ENCODE measurements at regions not wholly inside any gene's neighbourhood (a gene's known extent, or its start where the extent isn't known, plus 50 kb on each side); places are given as distances from the start of the nearest gene placed in this dataset.

GRCh38 chr2:226526716-226527115, 272.9 kb downstream of the IRS1 start:
- no peaks in the 10 kb centered on the region for H3K36me3 ChIP-seq (ENCODE audit: control insufficient read depth in 1 of 2, insufficient read depth in 2 of 2, low read depth in 1 of 2, low read length in 2 of 2)
- H3K27me3 ChIP-seq (ENCODE audit: control insufficient read depth in 1 of 2, insufficient read depth in 1 of 2, low read length in 2 of 2) = no peaks in the 10 kb centered on the region
- H2AFZ ChIP-seq (ENCODE audit: low read depth, low read length) = no peak overlapping the region
- H3K79me1 ChIP-seq (replicated peaks; ENCODE audit: low read length, poor library complexity, severe bottlenecking) = no peaks in the 10 kb centered on the region
- no peaks in the 10 kb centered on the region for H3K9me3 ChIP-seq (ENCODE audit: control insufficient read depth, low read length)
- H4K8ac ChIP-seq (ENCODE audit: low read length) = no peak overlapping the region
- H3K4me1 ChIP-seq (ENCODE audit: control insufficient read depth, insufficient read depth, low read depth, low read length) = no peaks in the 10 kb centered on the region
- H3K4me2 ChIP-seq (ENCODE audit: low read length, poor library complexity, severe bottlenecking) = no peak overlapping the region
- no peak overlapping the region for H3K14ac ChIP-seq (ENCODE audit: low read length in 2 of 2)
- H3K18ac ChIP-seq (ENCODE audit: low read depth in 1 of 2, low read length in 2 of 2) = no peak overlapping the region
- H2BK5ac ChIP-seq (ENCODE audit: low read depth, low read length, poor library complexity, severe bottlenecking) = no peak overlapping the region
- no peak overlapping the region for H2BK15ac ChIP-seq (ENCODE audit: low read depth, poor library complexity, severe bottlenecking)
- 27% methylated on average over 2 of the region's 3 CpGs for WGBS
- no peak overlapping the region for H3K4me3 ChIP-seq (ENCODE audit: insufficient read depth in 1 of 2, low read depth in 1 of 2, low read length in 2 of 2)
- peak; percentile 12 for DNase-seq
- H3K27ac ChIP-seq (ENCODE audit: low read length, poor library complexity, severe bottlenecking) = no peak overlapping the region
- H3K23ac ChIP-seq (ENCODE audit: low read length in 2 of 2) = no peak overlapping the region
- no peak overlapping the region for H2AK5ac ChIP-seq (ENCODE audit: low read length, severe bottlenecking)
- H3K4ac ChIP-seq (ENCODE audit: low read depth in 1 of 2, low read length in 2 of 2) = no peak overlapping the region
- H3K9ac ChIP-seq (ENCODE audit: low read length) = no peak overlapping the region
- H2BK12ac ChIP-seq (ENCODE audit: low read length in 2 of 2) = no peak overlapping the region
- H2BK120ac ChIP-seq (ENCODE audit: low read depth, low read length) = no peak overlapping the region
- no peak overlapping the region for H4K91ac ChIP-seq (ENCODE audit: low read length)

GRCh38 chr2:226524381-226524843, 275.2 kb downstream of the IRS1 start:
- Histone ChIP-seq H2BK5ac (ENCODE audit: low read depth, low read length, poor library complexity, severe bottlenecking) (no peak overlapping the region), H2AFZ (ENCODE audit: low read depth, low read length) (no peak overlapping the region), H3K4me1 (ENCODE audit: control insufficient read depth, insufficient read depth, low read depth, low read length) (no peaks in the 10 kb centered on the region), H4K8ac (ENCODE audit: low read length) (peak overlapping the region; percentile 95), H3K23ac (ENCODE audit: low read length in 2 of 2) (no peak overlapping the region), H3K27me3 (ENCODE audit: control insufficient read depth in 1 of 2, insufficient read depth in 1 of 2, low read length in 2 of 2) (no peaks in the 10 kb centered on the region), H3K14ac (ENCODE audit: low read length in 2 of 2) (no peak overlapping the region), H3K18ac (ENCODE audit: low read depth in 1 of 2, low read length in 2 of 2) (peak overlapping the region; percentile 55 to 85), H2BK120ac (ENCODE audit: low read depth, low read length) (peak overlapping the region; percentile 57), H3K36me3 (ENCODE audit: control insufficient read depth in 1 of 2, insufficient read depth in 2 of 2, low read depth in 1 of 2, low read length in 2 of 2) (no peaks in the 10 kb centered on the region), H3K79me1 (replicated peaks; ENCODE audit: low read length, poor library complexity, severe bottlenecking) (no peaks in the 10 kb centered on the region), H4K91ac (ENCODE audit: low read length) (peak overlapping the region; percentile 90), H3K4me3 (ENCODE audit: insufficient read depth in 1 of 2, low read depth in 1 of 2, low read length in 2 of 2) (no peak overlapping the region), H3K9me3 (ENCODE audit: control insufficient read depth, low read length) (peaks cover 4% of the 10 kb centered on the region), H2BK15ac (ENCODE audit: low read depth, poor library complexity, severe bottlenecking) (peak overlapping the region; percentile 84), H3K4me2 (ENCODE audit: low read length, poor library complexity, severe bottlenecking) (no peak overlapping the region), H2BK12ac (ENCODE audit: low read length in 2 of 2) (peak overlapping the region; percentile 86 to 100), H2AK5ac (ENCODE audit: low read length, severe bottlenecking) (no peak overlapping the region), H3K9ac (ENCODE audit: low read length) (peak overlapping the region; percentile 70), H3K4ac (ENCODE audit: low read depth in 1 of 2, low read length in 2 of 2) (peak overlapping the region; percentile 36 to 45), H3K27ac (ENCODE audit: low read length, poor library complexity, severe bottlenecking) (no peak overlapping the region)
- DNase-seq = peak; percentile 94
- 55% methylated on average over 2 of the region's 2 CpGs for WGBS

GRCh38 chr2:226520723-226521122, 278.9 kb downstream of the IRS1 start:
- Histone ChIP-seq H3K14ac (ENCODE audit: low read length in 2 of 2) (no peak overlapping the region), H2BK5ac (ENCODE audit: low read depth, low read length, poor library complexity, severe bottlenecking) (peak overlapping the region; percentile 35), H3K9ac (ENCODE audit: low read length) (no peak overlapping the region), H2BK120ac (ENCODE audit: low read depth, low read length) (no peak overlapping the region), H2BK15ac (ENCODE audit: low read depth, poor library complexity, severe bottlenecking) (no peak overlapping the region), H3K23ac (ENCODE audit: low read length in 2 of 2) (no peak overlapping the region), H4K8ac (ENCODE audit: low read length) (no peak overlapping the region), H3K9me3 (ENCODE audit: control insufficient read depth, low read length) (peaks cover 4% of the 10 kb centered on the region), H3K27me3 (ENCODE audit: control insufficient read depth in 1 of 2, insufficient read depth in 1 of 2, low read length in 2 of 2) (no peaks in the 10 kb centered on the region), H3K4me3 (ENCODE audit: insufficient read depth in 1 of 2, low read depth in 1 of 2, low read length in 2 of 2) (no peak overlapping the region), H2AK5ac (ENCODE audit: low read length, severe bottlenecking) (no peak overlapping the region), H4K91ac (ENCODE audit: low read length) (peak overlapping the region; percentile 27), H3K36me3 (ENCODE audit: control insufficient read depth in 1 of 2, insufficient read depth in 2 of 2, low read depth in 1 of 2, low read length in 2 of 2) (no peaks in the 10 kb centered on the region), H2BK12ac (ENCODE audit: low read length in 2 of 2) (peak overlapping the region; percentile 7 to 95), H3K18ac (ENCODE audit: low read depth in 1 of 2, low read length in 2 of 2) (peak overlapping the region in 1 of 2 experiments; percentile 21), H3K4me2 (ENCODE audit: low read length, poor library complexity, severe bottlenecking) (no peak overlapping the region), H3K79me1 (replicated peaks; ENCODE audit: low read length, poor library complexity, severe bottlenecking) (no peaks in the 10 kb centered on the region), H2AFZ (ENCODE audit: low read depth, low read length) (no peak overlapping the region), H3K27ac (ENCODE audit: low read length, poor library complexity, severe bottlenecking) (no peak overlapping the region), H3K4me1 (ENCODE audit: control insufficient read depth, insufficient read depth, low read depth, low read length) (no peaks in the 10 kb centered on the region), H3K4ac (ENCODE audit: low read depth in 1 of 2, low read length in 2 of 2) (peak overlapping the region in 1 of 2 experiments; percentile 34)
- no peak for DNase-seq
- 82% methylated on average over 2 of the region's 2 CpGs for WGBS

- no peak overlapping the region for H2BK120ac ChIP-seq (ENCODE audit: low read depth, low read length)
- H4K91ac ChIP-seq (ENCODE audit: low read length) = no peak overlapping the region
- WGBS = 0% methylated on average over 1 of the region's 4 CpGs
- H3K27ac ChIP-seq (ENCODE audit: low read length, poor library complexity, severe bottlenecking) = no peak overlapping the region
- H3K27me3 ChIP-seq (ENCODE audit: control insufficient read depth in 1 of 2, insufficient read depth in 1 of 2, low read length in 2 of 2) = no peaks in the 10 kb centered on the region
- peak; percentile 90 for DNase-seq
- no peak overlapping the region for H3K4me3 ChIP-seq (ENCODE audit: insufficient read depth in 1 of 2, low read depth in 1 of 2, low read length in 2 of 2)
- H3K14ac ChIP-seq (ENCODE audit: low read length in 2 of 2) = no peak overlapping the region
- peak overlapping the region in 1 of 2 experiments; percentile 89 for H3K18ac ChIP-seq (ENCODE audit: low read depth in 1 of 2, low read length in 2 of 2)
- H3K9me3 ChIP-seq (ENCODE audit: control insufficient read depth, low read length) = no peaks in the 10 kb centered on the region
- no peak overlapping the region for H2BK15ac ChIP-seq (ENCODE audit: low read depth, poor library complexity, severe bottlenecking)
- peak overlapping the region in 1 of 2 experiments; percentile 95 for H3K4ac ChIP-seq (ENCODE audit: low read depth in 1 of 2, low read length in 2 of 2)
- no peak overlapping the region for H2BK5ac ChIP-seq (ENCODE audit: low read depth, low read length, poor library complexity, severe bottlenecking)
- H3K79me1 ChIP-seq (replicated peaks; ENCODE audit: low read length, poor library complexity, severe bottlenecking) = no peaks in the 10 kb centered on the region
- H4K8ac ChIP-seq (ENCODE audit: low read length) = no peak overlapping the region
- no peak overlapping the region for H2AFZ ChIP-seq (ENCODE audit: low read depth, low read length)
- no peak overlapping the region for H3K4me2 ChIP-seq (ENCODE audit: low read length, poor library complexity, severe bottlenecking)
- no peak overlapping the region for H3K23ac ChIP-seq (ENCODE audit: low read length in 2 of 2)
- H2AK5ac ChIP-seq (ENCODE audit: low read length, severe bottlenecking) = no peak overlapping the region
- peak overlapping the region; percentile 71 to 95 for H2BK12ac ChIP-seq (ENCODE audit: low read length in 2 of 2)
- H3K36me3 ChIP-seq (ENCODE audit: control insufficient read depth in 1 of 2, insufficient read depth in 2 of 2, low read depth in 1 of 2, low read length in 2 of 2) = no peaks in the 10 kb centered on the region
- H3K4me1 ChIP-seq (ENCODE audit: control insufficient read depth, insufficient read depth, low read depth, low read length) = no peaks in the 10 kb centered on the region
- H3K9ac ChIP-seq (ENCODE audit: low read length) = no peak overlapping the region
These were observed 284.1 kb downstream of the IRS1 start for GRCh38 chr2:226515344-226516055.

Measured in mesenchymal stem cell (in vitro differentiated cells and primary cell).